ENCODE measurements at regions not wholly inside any gene's neighbourhood (a gene's known extent, or its start where the extent isn't known, plus 50 kb on each side); places are given as distances from the start of the nearest gene placed in this dataset.
"Not testable (repeated sequence)": the region's sequence is repeated elsewhere in the genome, so short reads cannot be mapped to it uniquely, and the experiment has no call there.

- no peak overlapping the region for H2BK15ac ChIP-seq (ENCODE audit: low read depth, low read length)
- Mint-ChIP-seq H3K9me3 (peaks cover 20 to 23% of the 10 kb centered on the region in 2 experiments), H3K27ac (no peak overlapping the region; a peak in 1 of 7 replicates), H3K36me3 (ENCODE audit: insufficient read depth in 1 of 3, low read depth in 3 of 3) (peaks cover 0 to under 1% (median 0%) of the 10 kb centered on the region in 3 experiments; a peak in 1 of 7 replicates), H3K27me3 (ENCODE audit: low read depth) (peaks cover 2% of the 10 kb centered on the region; the same call in 1 of the 2 replicates), H3K4me3 (no peak overlapping the region), H3K4me1 (no peaks in the 10 kb centered on the region)
- no peak overlapping the region for H2BK5ac ChIP-seq (ENCODE audit: insufficient read length, low read length)
- no peak overlapping the region for H3T11ph ChIP-seq (ENCODE audit: low read length)
- H2BK20ac ChIP-seq (ENCODE audit: low read depth, low read length, poor library complexity, severe bottlenecking) = no peak overlapping the region
- no peak overlapping the region for H2BK12ac ChIP-seq (ENCODE audit: insufficient read length, low read depth, low read length)
- no peak overlapping the region for H4K8ac ChIP-seq (replicated peaks; ENCODE audit: insufficient read length, low read depth, low read length)
- no peaks in the 10 kb centered on the region for H3K79me2 ChIP-seq (ENCODE audit: insufficient read depth, low read length)
- H3K9ac ChIP-seq (ENCODE audit: extremely low read depth, insufficient read length, low read length) = no peak overlapping the region
- H3K4ac ChIP-seq (ENCODE audit: low read depth, low read length) = no peak overlapping the region
- H3K79me1 ChIP-seq (ENCODE audit: insufficient read depth, low read depth, low read length, poor library complexity, severe bottlenecking) = no peaks in the 10 kb centered on the region
- no CpG with 5 or more reads among the region's 5 CpGs for WGBS (ENCODE audit: extremely low coverage, insufficient read length, low lambda C conversion rate)
- no peak overlapping the region for H3K4me2 ChIP-seq (ENCODE audit: insufficient read depth, insufficient read length, low read length)
- no peaks in the 10 kb centered on the region for H3K23me2 ChIP-seq (ENCODE audit: insufficient read length, low read depth, low read length, poor library complexity, severe bottlenecking)
- TF ChIP-seq, protein P1, sequence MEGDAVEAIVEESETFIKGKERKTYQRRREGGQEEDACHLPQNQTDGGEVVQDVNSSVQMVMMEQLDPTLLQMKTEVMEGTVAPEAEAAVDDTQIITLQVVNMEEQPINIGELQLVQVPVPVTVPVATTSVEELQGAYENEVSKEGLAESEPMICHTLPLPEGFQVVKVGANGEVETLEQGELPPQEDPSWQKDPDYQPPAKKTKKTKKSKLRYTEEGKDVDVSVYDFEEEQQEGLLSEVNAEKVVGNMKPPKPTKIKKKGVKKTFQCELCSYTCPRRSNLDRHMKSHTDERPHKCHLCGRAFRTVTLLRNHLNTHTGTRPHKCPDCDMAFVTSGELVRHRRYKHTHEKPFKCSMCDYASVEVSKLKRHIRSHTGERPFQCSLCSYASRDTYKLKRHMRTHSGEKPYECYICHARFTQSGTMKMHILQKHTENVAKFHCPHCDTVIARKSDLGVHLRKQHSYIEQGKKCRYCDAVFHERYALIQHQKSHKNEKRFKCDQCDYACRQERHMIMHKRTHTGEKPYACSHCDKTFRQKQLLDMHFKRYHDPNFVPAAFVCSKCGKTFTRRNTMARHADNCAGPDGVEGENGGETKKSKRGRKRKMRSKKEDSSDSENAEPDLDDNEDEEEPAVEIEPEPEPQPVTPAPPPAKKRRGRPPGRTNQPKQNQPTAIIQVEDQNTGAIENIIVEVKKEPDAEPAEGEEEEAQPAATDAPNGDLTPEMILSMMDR (conservative IDR thresholded peaks at IDR 0.05) = no peak
- no peak overlapping the region for H3K18ac ChIP-seq (ENCODE audit: insufficient read length, low read depth, low read length)
- H2AFZ ChIP-seq (ENCODE audit: low read length) = no peak overlapping the region
- H4K5ac ChIP-seq (ENCODE audit: insufficient read length, low read depth, low read length) = no peak overlapping the region
- no peak overlapping the region for H2BK120ac ChIP-seq (ENCODE audit: low read depth, low read length, poor library complexity, severe bottlenecking)
- no peaks in the 10 kb centered on the region for H3K9me3 ChIP-seq (ENCODE audit: control insufficient read depth, low read depth, low read length)
- no peak overlapping the region for H2AK5ac ChIP-seq (ENCODE audit: insufficient read length, low read length)
- no peaks in the 10 kb centered on the region for H3K4me1 ChIP-seq (ENCODE audit: insufficient read depth, low read length)
- no peak overlapping the region for H3K14ac ChIP-seq (ENCODE audit: insufficient read depth, low read length)
- H3K56ac ChIP-seq (ENCODE audit: insufficient read length, low read depth, low read length) = no peak overlapping the region
- no peak overlapping the region for H3K27ac ChIP-seq (ENCODE audit: insufficient read length, low read depth, low read length)
- no peaks in the 10 kb centered on the region for H4K20me1 ChIP-seq (ENCODE audit: control insufficient read depth, insufficient read depth, insufficient read length)
- DNase-seq = no peak
- no peak overlapping the region for H3K23ac ChIP-seq (ENCODE audit: insufficient read length, low read depth, low read length)
- no peaks in the 10 kb centered on the region for H3K27me3 ChIP-seq (ENCODE audit: insufficient read depth, low read length)
- H4K91ac ChIP-seq (ENCODE audit: insufficient read length, low read depth, low read length) = no peak overlapping the region
Measured at GRCh38 chr4:142901166-142901662, 55.1 kb upstream of the INPP4B start.

DNA sequence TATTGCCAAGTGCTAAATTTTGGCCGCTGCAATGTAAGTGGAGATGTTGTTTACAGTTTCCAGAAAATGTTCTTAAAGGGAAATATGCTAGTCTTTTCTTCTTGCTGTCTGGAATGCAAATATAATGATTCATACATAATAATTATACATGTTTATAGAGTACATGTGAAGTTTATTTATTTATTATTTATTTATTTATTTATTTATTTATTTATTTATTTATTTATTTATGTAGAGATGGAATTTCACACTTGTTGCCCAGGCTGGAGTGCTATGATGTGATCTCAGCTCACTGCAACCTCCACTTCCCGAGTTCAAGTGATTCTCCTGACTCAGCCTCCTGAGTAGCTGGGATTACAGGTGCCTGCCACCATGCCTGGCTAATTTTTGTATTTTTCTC is 57.5 kb upstream of the INPP4B start:
- H2AK5ac ChIP-seq (ENCODE audit: insufficient read length, low read length); H3K27me3 Mint-ChIP-seq (ENCODE audit: low read depth); H2BK12ac ChIP-seq (ENCODE audit: insufficient read length, low read depth, low read length); H3T11ph ChIP-seq (ENCODE audit: low read length); H3K4me1 ChIP-seq (ENCODE audit: insufficient read depth, low read length); H4K91ac ChIP-seq (ENCODE audit: insufficient read length, low read depth, low read length); H3K14ac ChIP-seq (ENCODE audit: insufficient read depth, low read length); H2BK120ac ChIP-seq (ENCODE audit: low read depth, low read length, poor library complexity, severe bottlenecking); H3K4ac ChIP-seq (ENCODE audit: low read depth, low read length); H3K23ac ChIP-seq (ENCODE audit: insufficient read length, low read depth, low read length); H2BK5ac ChIP-seq (ENCODE audit: insufficient read length, low read length); H2BK20ac ChIP-seq (ENCODE audit: low read depth, low read length, poor library complexity, severe bottlenecking); H3K4me1 Mint-ChIP-seq; H3K23me2 ChIP-seq (ENCODE audit: insufficient read length, low read depth, low read length, poor library complexity, severe bottlenecking); H3K4me2 ChIP-seq (ENCODE audit: insufficient read depth, insufficient read length, low read length); H3K27ac ChIP-seq (ENCODE audit: insufficient read length, low read depth, low read length); DNase-seq; H2BK15ac ChIP-seq (ENCODE audit: low read depth, low read length); H4K8ac ChIP-seq (replicated peaks; ENCODE audit: insufficient read length, low read depth, low read length); H3K18ac ChIP-seq (ENCODE audit: insufficient read length, low read depth, low read length); H3K27me3 ChIP-seq (ENCODE audit: insufficient read depth, low read length); H3K79me1 ChIP-seq (ENCODE audit: insufficient read depth, low read depth, low read length, poor library complexity, severe bottlenecking); H3K79me2 ChIP-seq (ENCODE audit: insufficient read depth, low read length); H3K27ac Mint-ChIP-seq; H4K5ac ChIP-seq (ENCODE audit: insufficient read length, low read depth, low read length); H3K9me3 ChIP-seq (ENCODE audit: control insufficient read depth, low read depth, low read length); H4K20me1 ChIP-seq (ENCODE audit: control insufficient read depth, insufficient read depth, insufficient read length); H3K9ac ChIP-seq (ENCODE audit: extremely low read depth, insufficient read length, low read length); H3K36me3 Mint-ChIP-seq (ENCODE audit: insufficient read depth in 1 of 3, low read depth in 3 of 3); H2AFZ ChIP-seq (ENCODE audit: low read length); H3K56ac ChIP-seq (ENCODE audit: insufficient read length, low read depth, low read length); H3K4me3 Mint-ChIP-seq: not testable (repeated sequence)
- peaks cover 9 to 12% of the 10 kb centered on the region in 2 experiments; a peak in 4 of 5 replicates for H3K9me3 Mint-ChIP-seq
- no CpG with 5 or more reads among the region's 2 CpGs for WGBS (ENCODE audit: extremely low coverage, insufficient read length, low lambda C conversion rate)

Data from H9 (cell line).